Left cardiac atrium (tissue), 4 donors: ENCODE measurements at regions not wholly inside any gene's neighbourhood (a gene's known extent, or its start where the extent isn't known, plus 50 kb on each side); places are given as distances from the start of the nearest gene placed in this dataset.
"Not testable (repeated sequence)": the region's sequence is repeated elsewhere in the genome, so short reads cannot be mapped to it uniquely, and the experiment has no call there.

Experiments
- ATAC-seq, 2 donors: fragments of 200-7000 bp; cut with Tn5 transposase; one replicate each; pipeline ENCODE4 v1.9.1; 2020; ENCODE audit warnings: mild to moderate bottlenecking in 2 of 2, moderate library complexity in 2 of 2
- DNase-seq: peaks from one replicate; pipeline ENCODE4 v3.0.0-alpha.2; 2020
- intact Hi-C, 2 donors: fragments of 100-400 bp; cut with DNase I; formaldehyde crosslinking; loops; one replicate each; pipeline versions ENCODE4 v1.14.1 to v1.15.1; 2022 to 2023
- donor health status: DM: no; HTN: yes; CAD: no.
- donor health status: DM: no; HTN: yes; CAD: no; lungs with severe emphysema.
- donor health status: DM: yes; HTN: yes; CAD: no.
- donor health status: Dilated cardiomyopathy.

DNA sequence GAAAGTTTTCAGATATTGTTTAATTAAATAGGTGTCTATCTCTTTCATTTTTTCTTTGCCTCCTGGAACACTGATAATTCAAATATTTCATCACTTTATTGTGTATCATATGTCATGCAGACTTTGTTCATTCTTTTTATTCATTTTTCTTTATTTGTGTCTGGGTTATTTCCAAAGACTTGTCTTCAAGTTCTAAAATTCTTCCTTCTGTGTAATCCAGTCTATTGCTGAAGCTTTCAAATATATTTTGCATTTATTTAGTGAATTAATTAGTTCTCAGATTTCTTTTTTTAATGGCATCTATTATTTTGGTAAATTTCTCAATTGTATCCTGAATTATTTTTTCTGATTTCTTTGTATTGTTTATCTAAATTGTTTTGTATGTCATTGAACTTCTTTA lies 70.1 kb downstream of the ZNF330 start:
- intact Hi-C loops: no loop called here
- ATAC-seq (no peak), DNase-seq (no peak)

DNA sequence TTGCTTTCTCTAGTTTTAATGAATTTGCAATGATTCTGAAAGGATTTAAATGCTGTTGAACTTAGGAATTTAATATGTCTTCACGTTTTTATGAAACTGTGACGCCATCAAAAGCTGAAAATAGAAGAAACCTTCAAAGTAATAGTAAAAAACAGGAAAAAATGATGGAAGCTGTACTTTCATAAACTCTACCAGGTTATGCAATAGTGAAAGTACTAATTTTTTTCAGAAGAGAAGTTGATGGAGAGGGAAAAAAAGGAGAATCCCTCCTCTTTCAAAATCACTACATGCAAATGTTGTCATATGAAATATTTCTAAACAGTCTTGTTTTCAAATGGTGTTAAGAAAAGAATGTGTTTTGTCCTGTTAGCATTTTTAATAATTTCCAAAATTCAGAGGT lies 73.6 kb downstream of the ZNF330 start:
- intact Hi-C loops: no loop called here
- ATAC-seq: no peak
- no peak for DNase-seq

DNA sequence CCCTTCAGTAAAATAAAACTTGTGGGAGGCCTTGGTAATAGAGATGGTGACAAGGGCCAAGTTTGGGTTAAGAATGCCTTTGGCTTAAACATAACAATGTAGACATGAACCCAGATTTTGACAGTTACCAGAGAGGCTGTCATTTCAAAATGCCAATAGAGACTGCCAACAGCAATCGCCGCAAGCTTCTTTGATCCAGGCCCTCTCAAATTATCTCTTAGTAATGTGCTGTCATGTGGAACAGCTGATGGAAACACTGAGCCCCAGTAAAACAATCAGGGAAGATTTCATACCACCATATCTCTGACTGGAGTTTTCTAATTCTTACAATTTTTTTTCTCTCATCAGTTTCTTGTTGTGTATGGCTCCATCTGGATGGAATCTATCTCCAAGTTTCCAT lies 80.5 kb downstream of the ZNF330 start:
- ATAC-seq (peak; percentile 26 to 90), DNase-seq (no peak)
- intact Hi-C loops: no loop called here

DNA sequence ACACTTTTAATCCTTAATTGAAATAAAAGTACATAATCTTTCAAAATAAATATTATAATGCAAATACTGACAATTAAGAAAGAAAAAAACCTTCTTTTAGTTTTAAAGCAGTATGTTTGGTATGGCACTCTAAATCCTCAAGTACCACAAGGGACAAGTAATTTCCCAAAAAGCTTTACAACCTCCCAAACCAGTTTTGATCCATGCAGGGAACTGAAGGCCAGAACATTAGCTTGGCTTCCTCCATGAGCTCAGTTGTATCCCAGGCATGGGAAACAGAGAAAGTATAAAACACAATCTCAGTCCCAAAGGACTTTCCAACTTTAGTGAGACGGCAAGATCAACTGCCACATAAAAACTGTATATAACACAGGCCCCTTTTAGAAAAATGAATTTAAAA lies 82.2 kb downstream of the ZNF330 start:
- intact Hi-C loops: no loop called here
- DNase-seq: no peak
- no peak for ATAC-seq

DNA sequence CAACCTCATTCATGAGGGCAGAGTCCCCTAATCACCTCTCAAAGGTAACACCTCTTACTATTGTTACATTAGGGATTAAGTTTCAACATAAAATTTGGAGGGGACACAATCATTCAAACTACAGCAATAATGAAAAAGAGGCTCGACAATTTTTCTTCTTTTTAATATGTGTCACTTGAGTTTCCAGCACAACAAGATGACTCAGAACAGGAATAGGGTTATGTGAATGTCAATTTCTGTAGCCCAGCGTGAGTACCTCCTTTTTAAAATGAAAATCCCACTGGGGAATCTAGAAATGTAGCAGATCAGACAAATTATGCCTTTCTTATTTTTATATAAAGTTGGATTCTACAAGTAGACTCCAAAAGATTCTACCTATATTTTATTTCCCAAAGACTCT lies 83.7 kb downstream of the ZNF330 start:
- DNase-seq: no peak
- intact Hi-C loops: no loop called here
- no peak for ATAC-seq

DNA sequence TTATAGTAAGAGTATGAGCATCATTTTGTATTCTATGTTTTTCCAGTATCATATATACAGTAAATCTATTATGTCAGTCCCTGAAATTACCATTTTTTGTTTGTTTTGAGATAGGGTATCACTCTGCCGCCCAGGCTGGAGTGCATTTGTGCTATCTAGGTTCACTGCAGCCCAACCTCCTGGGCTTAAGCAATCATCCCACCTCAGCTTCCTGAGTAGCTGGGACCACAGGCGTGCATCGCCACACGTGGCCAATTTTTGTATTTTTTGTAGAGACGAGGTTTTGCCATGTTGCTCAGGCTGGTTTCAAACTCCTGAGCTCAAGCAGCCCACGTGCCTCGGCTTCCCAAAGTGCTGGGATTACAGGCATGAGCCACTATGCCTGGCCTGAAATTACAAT lies 85.6 kb downstream of the ZNF330 start:
- ATAC-seq (no peak), DNase-seq (no peak)
- intact Hi-C loops: no loop called here

DNA sequence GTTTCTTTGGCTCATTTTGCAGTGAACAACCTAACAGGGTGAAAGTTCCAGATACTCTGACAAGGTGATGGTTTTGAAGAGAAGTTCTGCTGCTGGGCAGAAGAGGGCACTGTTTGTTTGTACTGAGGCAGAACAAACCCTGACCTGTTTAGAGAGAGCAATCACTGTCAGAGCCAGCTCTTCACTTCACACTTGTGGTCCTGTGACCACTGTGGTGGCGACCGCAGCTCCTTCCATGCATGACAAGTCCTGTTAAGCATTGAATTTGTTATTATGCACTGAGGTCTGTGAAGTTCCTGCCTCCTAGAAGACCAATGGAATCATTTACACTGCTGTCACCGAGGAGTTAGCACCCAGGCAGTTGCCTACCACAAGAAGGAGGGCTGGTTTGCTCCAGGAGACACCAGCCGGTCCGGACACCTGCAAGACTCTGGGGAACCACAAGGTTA lies 86.6 kb downstream of the ZNF330 start:
- intact Hi-C loops: no loop called here
- ATAC-seq (peak; percentile 91 to 93), DNase-seq (peak; percentile 43)

DNA sequence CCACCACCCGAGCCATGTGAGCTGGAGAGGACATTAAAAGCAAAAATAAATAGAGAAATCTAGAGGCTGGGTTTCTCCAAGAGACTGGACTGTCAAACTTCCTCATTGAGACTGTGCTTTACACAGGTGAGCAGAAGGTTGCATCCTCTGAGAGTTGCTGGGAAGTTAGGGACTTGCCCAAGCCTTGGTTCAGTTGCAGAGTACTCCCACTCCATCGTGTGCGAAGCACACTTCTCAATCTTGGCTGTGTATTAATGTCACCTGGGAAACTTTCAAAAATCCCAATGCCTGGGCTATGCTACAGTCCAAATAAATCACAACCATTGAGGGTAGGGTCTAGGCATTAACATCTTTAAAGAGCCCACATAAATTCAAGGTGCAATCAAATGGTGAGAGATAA lies 89.2 kb downstream of the ZNF330 start:
- ATAC-seq (no peak), DNase-seq (no peak)
- intact Hi-C loops: no loop called here

DNA sequence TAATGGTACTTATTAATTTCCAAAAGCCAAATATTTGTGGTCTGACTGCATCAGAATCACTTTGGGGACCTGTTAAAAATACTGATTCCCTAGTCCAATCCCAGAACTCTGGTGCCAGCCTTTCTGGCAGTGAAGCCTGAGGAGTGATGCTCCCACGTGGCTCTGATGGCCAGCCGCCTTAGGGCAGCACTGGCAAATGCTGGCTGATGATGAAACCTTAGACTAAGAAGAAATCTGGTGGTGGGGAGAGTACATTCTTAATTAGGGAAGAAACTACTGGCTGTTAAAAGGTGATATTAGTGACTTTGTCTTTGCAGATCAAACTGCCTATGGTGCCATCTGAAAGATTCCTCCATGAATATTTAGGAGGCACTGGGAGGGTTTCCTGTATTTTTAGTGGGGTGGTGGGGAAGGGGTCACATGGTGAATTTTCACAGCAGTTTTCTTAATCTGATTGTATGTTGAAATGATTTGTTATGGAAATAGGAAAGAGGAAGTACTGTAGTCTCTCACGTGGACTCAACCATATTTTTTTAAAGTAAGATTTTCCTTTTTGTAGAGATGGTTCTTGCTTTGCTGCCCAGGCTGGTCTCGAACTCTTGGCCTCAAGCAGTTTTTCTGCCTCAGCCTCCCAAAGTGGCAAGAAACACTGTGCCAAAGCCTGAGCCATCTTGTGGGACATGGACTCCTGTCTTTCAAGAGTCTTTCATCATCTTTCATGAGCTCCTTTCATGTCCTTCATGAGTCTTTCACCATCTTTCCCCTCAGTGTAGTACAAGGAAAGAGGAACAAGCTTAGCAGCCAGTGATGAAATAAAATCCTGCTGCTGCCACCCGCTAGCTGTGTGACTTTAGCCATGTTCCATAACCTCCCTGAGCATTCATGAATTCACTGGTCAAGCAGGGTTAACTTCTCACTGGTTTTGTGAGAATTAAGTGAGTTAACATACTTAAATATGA lies 90.8 kb downstream of the ZNF330 start:
- no peak for DNase-seq
- ATAC-seq: peak in 1 of 2 donors; percentile 40
- intact Hi-C loops: no loop called here

DNA sequence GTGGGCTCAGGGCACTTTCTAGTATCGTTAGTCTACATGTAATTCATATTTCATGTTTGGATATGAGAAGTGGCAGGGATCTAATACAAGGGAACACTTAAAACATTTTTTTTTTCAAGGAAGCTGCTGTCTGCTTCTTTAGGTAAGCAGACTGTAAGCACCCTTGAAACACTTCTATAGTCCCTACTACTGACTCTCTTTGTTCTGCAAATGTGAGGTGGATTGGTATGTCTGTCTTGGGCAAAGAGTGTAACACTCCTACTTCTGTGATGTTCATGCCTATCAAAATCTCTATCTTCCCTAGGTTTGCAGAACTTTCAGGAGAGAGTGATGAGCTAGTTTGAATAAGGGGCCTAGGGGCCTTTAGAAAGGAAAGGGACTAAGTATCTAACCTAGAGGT lies 93.9 kb downstream of the ZNF330 start:
- DNase-seq: no peak
- ATAC-seq: no peak
- intact Hi-C loops: no loop called here

DNA sequence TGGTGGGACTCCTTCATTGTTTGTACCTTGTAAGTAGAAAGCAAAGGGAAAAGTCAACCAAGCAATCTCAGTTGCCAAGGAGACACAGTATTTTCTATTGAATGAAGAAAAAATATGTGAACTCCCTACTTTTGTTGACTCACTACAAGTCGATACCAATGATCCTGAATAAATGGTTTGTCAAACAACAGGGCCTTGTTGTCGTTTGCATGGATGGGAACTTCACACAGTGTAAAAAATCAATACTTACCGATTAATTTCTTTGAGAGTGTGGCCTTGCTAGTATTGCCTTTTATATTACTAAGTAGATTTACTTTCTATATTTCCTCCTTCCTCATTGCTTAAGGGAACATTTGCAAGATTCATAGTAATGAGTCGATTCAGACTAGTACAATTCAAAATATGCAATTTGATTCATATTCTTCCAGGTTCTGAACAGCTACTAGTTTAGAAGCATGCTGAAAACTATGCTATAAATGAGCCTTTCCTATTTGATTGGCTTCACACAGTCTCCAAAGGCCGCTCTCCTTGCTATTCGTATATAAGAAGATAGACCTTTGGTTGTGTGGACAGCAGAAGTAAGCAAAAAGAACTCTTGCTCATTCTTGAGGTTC lies 108.0 kb downstream of the ZNF330 start:
- ATAC-seq (no peak), DNase-seq (no peak)
- intact Hi-C loops: no loop called here

DNA sequence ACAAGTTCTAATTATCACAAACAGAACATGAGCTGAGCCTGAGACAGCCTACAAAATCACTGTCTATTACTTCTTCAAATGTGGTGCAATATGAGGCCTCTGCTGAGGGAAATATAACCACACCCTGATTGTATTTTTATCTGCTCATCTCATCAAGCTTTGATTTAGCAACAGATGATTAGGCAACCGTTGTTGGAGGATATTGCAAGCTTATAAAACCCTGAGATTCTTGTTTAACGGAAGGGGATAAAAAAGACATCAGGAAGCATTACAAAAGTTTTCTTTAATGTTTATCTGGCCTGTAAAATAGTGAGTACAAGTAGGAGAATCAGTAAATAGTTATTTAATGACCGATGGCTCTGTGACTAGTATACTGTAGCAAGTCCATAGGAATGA lies 108.5 kb downstream of the ZNF330 start:
- peak in 1 of 2 donors; percentile 64 for ATAC-seq
- no peak for DNase-seq
- intact Hi-C loops: no loop called here

DNA sequence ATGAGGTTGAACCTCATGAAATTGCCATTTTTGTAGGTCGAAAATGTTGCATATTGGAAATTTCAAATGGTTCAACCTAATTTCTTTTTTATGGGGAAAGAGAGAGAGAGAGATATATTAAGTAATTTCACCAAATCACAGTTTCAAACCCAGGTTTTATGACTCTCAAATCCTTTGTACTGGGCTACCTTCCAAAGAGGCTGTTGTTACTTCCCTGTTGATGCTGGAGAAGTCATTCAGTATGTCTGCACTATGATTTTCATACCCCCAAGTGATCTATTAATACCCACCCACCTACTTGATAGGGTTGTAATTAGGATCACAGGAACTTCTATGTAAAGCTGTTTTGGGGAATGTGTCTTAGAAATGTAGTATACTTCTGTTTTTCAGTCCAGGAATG lies 109.9 kb downstream of the ZNF330 start:
- intact Hi-C loops: no loop called here
- DNase-seq (no peak), ATAC-seq (no peak)

DNA sequence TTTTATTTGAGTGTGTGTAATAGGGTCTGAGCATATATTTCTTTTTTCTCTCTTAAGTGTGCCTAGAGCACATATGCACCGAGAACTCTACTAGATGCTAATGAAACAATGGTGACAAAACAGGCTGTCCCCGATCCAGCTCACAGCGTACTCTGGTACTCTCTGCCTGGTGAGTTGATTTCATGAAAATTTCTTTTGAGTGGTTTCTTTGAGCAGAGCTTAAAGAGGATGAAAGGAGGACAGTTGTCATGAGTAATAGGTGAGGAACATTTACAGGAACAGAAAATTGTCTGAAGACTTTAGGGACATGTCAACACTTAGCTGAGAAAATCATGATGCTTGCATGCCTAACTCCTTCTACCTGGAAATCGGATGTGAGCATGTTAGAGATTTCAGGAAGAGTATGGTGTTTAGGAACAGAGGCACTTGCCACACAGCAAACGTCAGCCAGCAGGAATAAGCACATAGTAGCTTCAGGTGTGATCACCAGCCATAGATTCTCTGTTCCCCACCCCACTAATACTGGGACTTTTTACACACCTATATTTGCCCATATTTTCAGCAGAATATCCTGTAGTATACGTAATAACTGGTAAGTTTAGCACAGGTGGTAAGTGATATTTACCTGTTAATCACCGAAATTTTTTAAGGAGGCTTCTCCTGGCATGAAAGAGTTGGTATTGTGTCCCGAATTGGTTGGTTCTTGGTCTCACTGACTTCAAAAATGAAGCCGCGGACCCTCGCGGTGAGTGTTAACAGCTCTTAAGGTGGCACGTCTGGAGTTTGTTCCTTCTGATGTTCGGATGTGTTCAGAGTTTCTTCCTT lies 111.1 kb downstream of the ZNF330 start:
- intact Hi-C loops: no loop called here
- no peak for ATAC-seq

DNA sequence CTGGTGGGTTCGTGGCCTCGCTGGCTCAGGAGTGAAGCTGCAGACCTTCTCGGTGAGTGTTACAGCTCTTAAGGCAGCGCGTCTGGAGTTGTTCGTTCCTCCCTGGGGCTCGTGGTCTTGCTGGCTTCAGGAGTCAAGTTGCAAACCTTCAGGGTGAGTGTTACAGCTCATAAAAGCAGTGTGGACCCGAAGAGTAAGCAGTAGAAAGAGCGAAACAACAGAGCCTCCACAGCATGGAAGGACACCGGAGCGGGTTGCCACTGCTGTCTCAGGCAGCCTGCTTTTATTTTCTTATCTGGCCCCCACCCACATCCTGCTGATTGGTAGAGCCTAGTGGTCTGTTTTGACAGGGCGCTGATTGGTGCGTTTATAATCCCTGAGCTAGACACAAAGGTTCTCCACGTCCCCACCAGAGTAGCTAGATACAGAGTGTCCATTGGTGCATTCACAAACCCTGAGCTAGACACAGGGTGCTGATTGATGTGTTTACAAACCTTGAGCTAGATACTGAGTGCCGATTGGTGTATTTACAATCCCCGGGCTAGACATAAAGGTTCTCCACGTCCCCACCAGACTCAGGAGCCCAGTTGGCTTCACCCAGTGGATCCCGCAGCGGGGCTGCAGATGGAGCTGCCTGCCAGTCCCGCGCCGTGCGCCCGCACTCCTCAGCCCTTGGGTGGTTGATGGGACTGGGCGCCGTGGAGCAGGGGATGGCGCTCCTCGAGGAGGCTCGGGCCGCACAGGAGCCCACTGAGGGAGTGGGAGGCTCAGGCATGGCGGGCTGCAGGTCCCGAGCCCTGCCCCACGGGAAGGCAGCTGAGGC lies 111.9 kb downstream of the ZNF330 start:
- peak; percentile 35 for DNase-seq
- ATAC-seq, intact Hi-C loops: not testable (repeated sequence)

More for the DNA sequence above, 111.1 kb downstream of the ZNF330 start:
- DNase-seq: no peak

DNA sequence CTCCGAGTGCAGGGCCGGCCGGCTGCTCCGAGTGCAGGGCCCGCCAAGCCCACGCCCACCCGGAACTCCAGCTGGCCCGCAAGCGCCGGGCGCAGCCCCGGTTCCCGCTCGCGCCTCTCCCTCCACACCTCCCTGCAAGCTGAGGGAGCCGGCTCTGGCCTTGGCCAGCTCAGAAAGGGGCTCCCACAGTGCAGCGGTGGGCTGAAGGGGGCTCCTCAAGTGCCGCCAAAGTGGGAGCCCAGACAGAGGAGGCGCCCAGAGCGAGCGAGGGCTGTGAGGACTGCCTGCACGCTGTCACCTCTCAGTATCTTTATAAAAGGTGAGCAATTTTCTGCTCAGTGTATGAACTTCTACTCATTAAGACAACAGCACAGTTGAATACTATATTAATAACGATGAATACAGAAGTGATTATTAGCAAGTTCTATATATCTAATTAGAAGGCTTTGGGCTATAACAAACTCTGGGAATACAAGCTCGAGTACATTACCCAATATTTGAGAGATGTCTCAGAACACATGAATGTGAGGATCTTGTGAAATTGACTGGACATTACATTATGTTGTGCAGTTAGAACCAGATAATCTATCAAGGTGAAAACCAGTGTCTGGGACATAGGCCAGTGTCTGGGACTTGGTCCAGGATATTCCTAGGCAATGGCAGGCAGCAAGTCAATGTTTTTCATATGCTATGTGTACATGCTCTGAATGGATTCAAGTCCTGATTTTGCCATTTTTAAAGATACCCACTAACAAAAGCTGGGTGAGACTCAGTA lies 112.9 kb downstream of the ZNF330 start:
- intact Hi-C loops, DNase-seq: not testable (repeated sequence)
- ATAC-seq: peak; percentile 67 to 71

DNA sequence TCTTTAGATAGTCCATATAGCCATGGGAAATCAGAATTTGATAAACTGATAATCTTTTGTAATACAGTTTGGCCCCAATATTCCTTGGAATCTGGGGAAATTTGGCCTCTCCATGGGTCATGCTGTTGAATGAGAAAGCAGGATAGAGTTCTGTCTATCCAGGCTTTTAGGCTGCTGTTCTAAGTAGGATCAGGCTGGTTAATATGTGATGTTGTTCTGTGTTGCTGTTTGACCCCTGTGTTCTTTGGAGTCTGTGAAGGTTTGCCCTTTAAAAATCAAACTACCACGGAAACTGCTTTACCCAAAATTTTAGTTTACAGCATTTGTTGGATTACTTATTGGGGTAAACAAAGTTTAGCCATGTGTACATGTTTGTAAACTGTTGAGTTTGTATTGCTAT lies 114.5 kb downstream of the ZNF330 start:
- ATAC-seq (no peak), DNase-seq (no peak)
- intact Hi-C loops: no loop called here

DNA sequence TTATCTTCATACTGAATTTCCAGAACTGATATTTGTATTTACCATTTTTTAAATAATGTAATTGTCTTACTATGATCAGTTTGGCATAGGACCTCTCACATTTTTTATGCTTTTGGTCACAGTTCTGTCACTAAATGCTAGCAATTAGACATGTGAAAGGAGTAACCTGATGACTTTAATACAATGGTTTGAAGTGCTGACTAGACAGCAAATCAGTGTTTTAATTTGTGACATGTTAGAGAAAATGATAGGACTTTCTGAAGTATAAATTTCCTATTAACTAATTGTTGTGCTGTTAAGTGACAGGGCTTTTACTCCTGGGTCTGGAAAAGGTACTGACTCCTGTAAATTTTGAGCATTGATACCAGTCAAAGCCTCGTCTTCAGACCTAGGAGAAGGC lies 117.5 kb downstream of the ZNF330 start:
- DNase-seq (no peak), ATAC-seq (no peak)
- intact Hi-C loops: no loop called here
